ENCODE measurements at regions not wholly inside any gene's neighbourhood (a gene's known extent, or its start where the extent isn't known, plus 50 kb on each side); places are given as distances from the start of the nearest gene placed in this dataset.

DNA sequence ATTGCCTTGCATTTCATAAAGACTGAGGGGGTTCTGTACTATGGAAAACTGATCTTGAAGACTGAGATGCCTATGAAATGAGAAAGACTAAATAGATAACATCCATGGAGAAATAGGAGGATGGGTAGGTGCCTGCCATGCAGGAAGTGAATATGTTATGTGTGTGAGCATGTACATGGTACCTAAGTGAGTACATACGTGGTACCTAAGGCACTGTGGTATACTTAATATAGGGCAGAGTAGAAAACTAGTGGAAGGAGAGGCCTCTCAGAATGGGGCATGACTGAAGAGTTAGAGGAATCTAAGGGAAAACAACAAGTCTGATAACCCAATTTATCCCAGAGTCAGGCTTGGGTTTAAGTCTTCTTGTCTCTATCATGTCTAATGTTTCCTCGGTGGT lies 161.8 kb upstream of the DCN start:
- no peaks in the 10 kb centered on the region for H3K27me3 Mint-ChIP-seq (ENCODE audit: insufficient read depth, unreplicated experiment)
- intact Hi-C loops (cut with micrococcal nuclease; ENCODE audit: unreplicated experiment), result no loop called here
- no peak overlapping the region for H3K4me3 ChIP-seq (ENCODE audit: low read depth, low read length)
- H3K4me1 Mint-ChIP-seq (ENCODE audit: low read depth, unreplicated experiment), result no peaks in the 10 kb centered on the region
- H3K9me3 Mint-ChIP-seq (ENCODE audit: unreplicated experiment), result no peaks in the 10 kb centered on the region
- ChIA-PET CTCF (no interaction called here), POLR2A (no interaction called here)
- no peaks in the 10 kb centered on the region for H3K9me3 ChIP-seq
- H3K27me3 ChIP-seq (replicated peaks; ENCODE audit: control insufficient read depth, insufficient read depth, low read length), result no peaks in the 10 kb centered on the region
- DNase-seq, result no peak
- H3K36me3 Mint-ChIP-seq (ENCODE audit: insufficient read depth, unreplicated experiment), result no peaks in the 10 kb centered on the region
- BruUV-seq (replicated peaks), result no TSS peak
- H3K4me1 ChIP-seq, result no peaks in the 10 kb centered on the region
- no peak overlapping the region for H3K27ac Mint-ChIP-seq (ENCODE audit: unreplicated experiment)
- H3K36me3 ChIP-seq (ENCODE audit: control insufficient read depth, insufficient read depth, low read length), result no peaks in the 10 kb centered on the region
- no peak overlapping the region for H3K4me3 Mint-ChIP-seq (ENCODE audit: unreplicated experiment)
- no peak for TF ChIP-seq CTCF (IDR thresholded peaks at IDR 0.05; ENCODE audit: insufficient read depth in 1 of 2, low read depth in 1 of 2, low read length in 1 of 2, severe bottlenecking in 1 of 2, unreplicated experiment in 1 of 2)

DNA sequence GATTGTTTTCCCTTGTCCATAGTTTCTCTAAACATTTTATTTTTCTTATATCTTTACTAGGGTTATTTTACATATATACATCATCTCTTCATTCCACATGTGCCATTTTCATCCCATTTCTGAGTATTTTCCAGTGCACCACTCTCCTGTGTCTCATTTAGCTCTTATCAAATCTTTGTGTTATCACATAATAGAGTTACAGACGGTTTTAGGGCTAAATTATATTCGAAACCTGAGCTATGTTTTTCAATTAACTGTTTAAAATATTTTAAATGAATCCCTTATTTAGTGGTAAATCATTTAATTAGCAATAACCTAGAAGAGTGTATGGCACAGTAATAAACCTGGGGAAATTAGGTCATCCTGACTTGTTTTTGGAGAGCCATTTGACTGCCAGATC lies 160.4 kb upstream of the DCN start:
- no TSS peak for BruUV-seq (replicated peaks)
- intact Hi-C loops (cut with micrococcal nuclease; ENCODE audit: unreplicated experiment), result no loop called here
- Histone ChIP-seq H3K4me1 (no peaks in the 10 kb centered on the region), H3K36me3 (ENCODE audit: control insufficient read depth, insufficient read depth, low read length) (no peaks in the 10 kb centered on the region), H3K9me3 (no peaks in the 10 kb centered on the region), H3K4me3 (ENCODE audit: low read depth, low read length) (no peak overlapping the region), H3K27me3 (replicated peaks; ENCODE audit: control insufficient read depth, insufficient read depth, low read length) (no peaks in the 10 kb centered on the region)
- POLR2A ChIA-PET, result no interaction called here
- CTCF ChIA-PET, result no interaction called here
- H3K4me3 Mint-ChIP-seq (ENCODE audit: unreplicated experiment), result no peak overlapping the region
- no peak for DNase-seq
- H3K9me3 Mint-ChIP-seq (ENCODE audit: unreplicated experiment), result no peaks in the 10 kb centered on the region
- H3K27ac Mint-ChIP-seq (ENCODE audit: unreplicated experiment), result no peak overlapping the region
- H3K4me1 Mint-ChIP-seq (ENCODE audit: low read depth, unreplicated experiment), result no peaks in the 10 kb centered on the region
- H3K27me3 Mint-ChIP-seq (ENCODE audit: insufficient read depth, unreplicated experiment), result no peaks in the 10 kb centered on the region
- no peaks in the 10 kb centered on the region for H3K36me3 Mint-ChIP-seq (ENCODE audit: insufficient read depth, unreplicated experiment)
- no peak for TF ChIP-seq CTCF (IDR thresholded peaks at IDR 0.05; ENCODE audit: insufficient read depth in 1 of 2, low read depth in 1 of 2, low read length in 1 of 2, severe bottlenecking in 1 of 2, unreplicated experiment in 1 of 2)

- H3K4me3 Mint-ChIP-seq (ENCODE audit: unreplicated experiment), result no peak overlapping the region
- POLR2A ChIA-PET, result no interaction called here
- intact Hi-C loops (cut with micrococcal nuclease; ENCODE audit: unreplicated experiment), result no loop called here
- Histone ChIP-seq H3K36me3 (ENCODE audit: control insufficient read depth, insufficient read depth, low read length) (no peaks in the 10 kb centered on the region), H3K9me3 (no peaks in the 10 kb centered on the region), H3K4me3 (ENCODE audit: low read depth, low read length) (no peak overlapping the region), H3K27me3 (replicated peaks; ENCODE audit: control insufficient read depth, insufficient read depth, low read length) (no peaks in the 10 kb centered on the region), H3K4me1 (no peaks in the 10 kb centered on the region)
- TF ChIP-seq CTCF (IDR thresholded peaks at IDR 0.05; ENCODE audit: insufficient read depth in 1 of 2, low read depth in 1 of 2, low read length in 1 of 2, severe bottlenecking in 1 of 2, unreplicated experiment in 1 of 2), result no peak
- H3K27ac Mint-ChIP-seq (ENCODE audit: unreplicated experiment), result no peak overlapping the region
- H3K27me3 Mint-ChIP-seq (ENCODE audit: insufficient read depth, unreplicated experiment), result no peaks in the 10 kb centered on the region
- CTCF ChIA-PET, result no interaction called here
- no peaks in the 10 kb centered on the region for H3K4me1 Mint-ChIP-seq (ENCODE audit: low read depth, unreplicated experiment)
- H3K36me3 Mint-ChIP-seq (ENCODE audit: insufficient read depth, unreplicated experiment), result no peaks in the 10 kb centered on the region
- no TSS peak for BruUV-seq (replicated peaks)
- H3K9me3 Mint-ChIP-seq (ENCODE audit: unreplicated experiment), result no peaks in the 10 kb centered on the region
- no peak for DNase-seq
Measured at GRCh38 chr12:91339106-91339505, 156.5 kb upstream of the DCN start.
